Stimulated activated naive B cell treated with anti-CD40 and anti-IgM and Interleukin-4, amounts not matched to agents 10 μg/mL and 1 μg/mL and 100 μg/mL, for 72 hours (primary cell): ENCODE measurements at regions not wholly inside any gene's neighbourhood (a gene's known extent, or its start where the extent isn't known, plus 50 kb on each side); places are given as distances from the start of the nearest gene placed in this dataset.

ENCODE experiments used
- ATAC-seq, 2 donors: fragments of 150-1000 bp; cut with Tn5 transposase; replicated peaks; 2 replicates each; pipeline ENCODE4 v1.10.0; 2021; ENCODE audit warnings: moderate library complexity in 1 of 2
- DNase-seq: peaks from one replicate; pipeline ENCODE4 v3.0.0; 2021
- H3K27ac Mint-ChIP-seq: one replicate; pipeline ENCODE4 v1.8.0; 2022; ENCODE audit warnings: mild to moderate bottlenecking, mixed read lengths
- H3K27me3 Mint-ChIP-seq, 2 donors: one replicate each; pipeline ENCODE4 v1.8.0; 2022; ENCODE audit warnings: mixed read lengths in 2 of 2
- H3K36me3 Mint-ChIP-seq, 2 donors: one replicate each; pipeline ENCODE4 v1.8.0; 2022; ENCODE audit warnings: mixed read lengths in 2 of 2, mild to moderate bottlenecking in 1 of 2
- H3K4me1 Mint-ChIP-seq, 2 donors: one replicate each; pipeline ENCODE4 v1.8.0; 2022; ENCODE audit warnings: mixed read lengths in 2 of 2, mild to moderate bottlenecking in 1 of 2
- H3K4me3 Mint-ChIP-seq, 2 donors: one replicate each; pipeline ENCODE4 v1.8.0; 2022; ENCODE audit warnings: mild to moderate bottlenecking in 2 of 2, mixed read lengths in 2 of 2, moderate library complexity in 1 of 2
- H3K9me3 Mint-ChIP-seq, 2 donors: one replicate each; pipeline ENCODE4 v1.8.0; 2022; ENCODE audit warnings: mixed read lengths in 2 of 2, mild to moderate bottlenecking in 1 of 2

- no peaks in the 10 kb centered on the region for H3K36me3 Mint-ChIP-seq
- H3K4me1 Mint-ChIP-seq, result no peaks in the 10 kb centered on the region
- H3K27me3 Mint-ChIP-seq, result peaks cover 0 to 6% of the 10 kb centered on the region in 2 donors
- no peak for DNase-seq
- no peak overlapping the region for H3K27ac Mint-ChIP-seq
- ATAC-seq, result no peak
- peaks cover 0 to 2% of the 10 kb centered on the region in 2 donors for H3K9me3 Mint-ChIP-seq
- no peak overlapping the region for H3K4me3 Mint-ChIP-seq
Observed at GRCh38 chr7:116377721-116378120, 121.8 kb upstream of the CAV2 start.

- Mint-ChIP-seq H3K4me1 (no peaks in the 10 kb centered on the region), H3K36me3 (no peaks in the 10 kb centered on the region), H3K27me3 (peaks cover 0 to 6% of the 10 kb centered on the region in 2 donors), H3K27ac (no peak overlapping the region), H3K4me3 (no peak overlapping the region), H3K9me3 (no peaks in the 10 kb centered on the region)
- DNase-seq (no peak), ATAC-seq (no peak)
Observed at GRCh38 chr7:116380025-116380424, 119.5 kb upstream of the CAV2 start.

GRCh38 chr7:116382375-116382774, 117.2 kb upstream of the CAV2 start:
- Mint-ChIP-seq H3K4me3 (no peak overlapping the region), H3K4me1 (no peaks in the 10 kb centered on the region)

GRCh38 chr7:116384936-116385635, 114.5 kb upstream of the CAV2 start:
- no peaks in the 10 kb centered on the region for H3K36me3 Mint-ChIP-seq
- no peaks in the 10 kb centered on the region for H3K9me3 Mint-ChIP-seq
- ATAC-seq (no peak), DNase-seq (no peak)
- no peak overlapping the region for H3K27ac Mint-ChIP-seq
- no peak overlapping the region for H3K4me3 Mint-ChIP-seq
- H3K27me3 Mint-ChIP-seq, result no peaks in the 10 kb centered on the region
- H3K4me1 Mint-ChIP-seq, result no peaks in the 10 kb centered on the region

More at GRCh38 chr7:116382375-116382774, 117.2 kb upstream of the CAV2 start:
- DNase-seq (no peak), ATAC-seq (no peak)
- H3K36me3 Mint-ChIP-seq, result no peaks in the 10 kb centered on the region
- H3K9me3 Mint-ChIP-seq, result no peaks in the 10 kb centered on the region
- H3K27me3 Mint-ChIP-seq, result peaks cover 0 to 6% of the 10 kb centered on the region in 2 donors
- H3K27ac Mint-ChIP-seq, result no peak overlapping the region

- H3K4me1 Mint-ChIP-seq, result no peaks in the 10 kb centered on the region
- DNase-seq, result no peak
- H3K36me3 Mint-ChIP-seq, result no peaks in the 10 kb centered on the region
- peaks cover 0 to under 1% of the 10 kb centered on the region in 2 donors for H3K27me3 Mint-ChIP-seq
- ATAC-seq, result no peak
- no peak overlapping the region for H3K27ac Mint-ChIP-seq
- no peaks in the 10 kb centered on the region for H3K9me3 Mint-ChIP-seq
- no peak overlapping the region for H3K4me3 Mint-ChIP-seq
Observed at GRCh38 chr7:116386674-116387073, 112.9 kb upstream of the CAV2 start.

- no peaks in the 10 kb centered on the region for H3K4me1 Mint-ChIP-seq
- no peaks in the 10 kb centered on the region for H3K9me3 Mint-ChIP-seq
Observed at GRCh38 chr7:116390363-116390762, 109.2 kb upstream of the CAV2 start.

GRCh38 chr7:116392806-116393205, 106.7 kb upstream of the CAV2 start:
- Mint-ChIP-seq H3K27ac (no peak overlapping the region), H3K36me3 (no peaks in the 10 kb centered on the region), H3K4me1 (no peaks in the 10 kb centered on the region), H3K4me3 (no peak overlapping the region), H3K27me3 (peaks cover 5 to 11% of the 10 kb centered on the region in 2 donors), H3K9me3 (peaks cover 0 to 2% of the 10 kb centered on the region in 2 donors)
- ATAC-seq, result no peak
- no peak for DNase-seq

More at GRCh38 chr7:116390363-116390762, 109.2 kb upstream of the CAV2 start:
- no peak for ATAC-seq
- DNase-seq, result no peak
- no peaks in the 10 kb centered on the region for H3K36me3 Mint-ChIP-seq
- H3K27ac Mint-ChIP-seq, result no peak overlapping the region
- H3K27me3 Mint-ChIP-seq, result peaks cover 5 to 11% of the 10 kb centered on the region in 2 donors
- H3K4me3 Mint-ChIP-seq, result no peak overlapping the region

- Mint-ChIP-seq H3K27me3 (peaks cover 5 to 11% of the 10 kb centered on the region in 2 donors), H3K4me1 (no peaks in the 10 kb centered on the region), H3K4me3 (no peak overlapping the region), H3K36me3 (no peaks in the 10 kb centered on the region), H3K9me3 (peaks cover 0 to 5% of the 10 kb centered on the region in 2 donors), H3K27ac (no peak overlapping the region)
- ATAC-seq (no peak), DNase-seq (no peak)
Observed at GRCh38 chr7:116393654-116394053, 105.9 kb upstream of the CAV2 start.

GRCh38 chr7:116394106-116394505, 105.4 kb upstream of the CAV2 start:
- ATAC-seq (no peak), DNase-seq (no peak)
- peaks cover 5 to 11% of the 10 kb centered on the region in 2 donors for H3K27me3 Mint-ChIP-seq

GRCh38 chr7:116395141-116395791, 104.3 kb upstream of the CAV2 start:
- no peak overlapping the region for H3K4me3 Mint-ChIP-seq
- ATAC-seq (no peak), DNase-seq (no peak)
- peaks cover 0 to 5% of the 10 kb centered on the region in 2 donors for H3K9me3 Mint-ChIP-seq
- H3K4me1 Mint-ChIP-seq, result no peaks in the 10 kb centered on the region
- no peaks in the 10 kb centered on the region for H3K36me3 Mint-ChIP-seq
- H3K27ac Mint-ChIP-seq, result no peak overlapping the region
- peaks cover 5 to 11% of the 10 kb centered on the region in 2 donors for H3K27me3 Mint-ChIP-seq

More at GRCh38 chr7:116394106-116394505, 105.4 kb upstream of the CAV2 start:
- no peak overlapping the region for H3K27ac Mint-ChIP-seq
- no peaks in the 10 kb centered on the region for H3K36me3 Mint-ChIP-seq
- H3K4me3 Mint-ChIP-seq, result no peak overlapping the region
- peaks cover 0 to 5% of the 10 kb centered on the region in 2 donors for H3K9me3 Mint-ChIP-seq
- no peaks in the 10 kb centered on the region for H3K4me1 Mint-ChIP-seq

GRCh38 chr7:116398672-116399071, 100.9 kb upstream of the CAV2 start:
- no peaks in the 10 kb centered on the region for H3K36me3 Mint-ChIP-seq
- no peak overlapping the region for H3K4me3 Mint-ChIP-seq
- H3K9me3 Mint-ChIP-seq, result peaks cover 0 to 5% of the 10 kb centered on the region in 2 donors
- H3K27me3 Mint-ChIP-seq, result peaks cover 12 to 15% of the 10 kb centered on the region in 2 donors
- H3K27ac Mint-ChIP-seq, result no peak overlapping the region
- no peaks in the 10 kb centered on the region for H3K4me1 Mint-ChIP-seq
- DNase-seq, result no peak
- no peak for ATAC-seq

GRCh38 chr7:116399819-116400218, 99.7 kb upstream of the CAV2 start:
- Mint-ChIP-seq H3K4me3 (no peak overlapping the region), H3K4me1 (no peaks in the 10 kb centered on the region), H3K27me3 (peaks cover 9 to 12% of the 10 kb centered on the region in 2 donors), H3K36me3 (no peaks in the 10 kb centered on the region), H3K27ac (no peak overlapping the region), H3K9me3 (peaks cover 0 to 5% of the 10 kb centered on the region in 2 donors)
- no peak for DNase-seq
- no peak for ATAC-seq

- H3K27me3 Mint-ChIP-seq, result peaks cover 12 to 15% of the 10 kb centered on the region in 2 donors
- no peaks in the 10 kb centered on the region for H3K36me3 Mint-ChIP-seq
- H3K27ac Mint-ChIP-seq, result no peak overlapping the region
- DNase-seq, result no peak
- peak in 1 of 2 donors; percentile 27 for ATAC-seq
- H3K4me3 Mint-ChIP-seq, result no peak overlapping the region
- H3K4me1 Mint-ChIP-seq, result no peaks in the 10 kb centered on the region
- peaks cover 0 to 5% of the 10 kb centered on the region in 2 donors for H3K9me3 Mint-ChIP-seq
Observed at GRCh38 chr7:116400522-116400921, 99.0 kb upstream of the CAV2 start.

- Mint-ChIP-seq H3K4me3 (no peak overlapping the region), H3K27ac (no peak overlapping the region), H3K9me3 (peaks cover 0 to 5% of the 10 kb centered on the region in 2 donors), H3K27me3 (peaks cover 12 to 19% of the 10 kb centered on the region in 2 donors), H3K36me3 (no peaks in the 10 kb centered on the region), H3K4me1 (no peaks in the 10 kb centered on the region)
- DNase-seq (no peak), ATAC-seq (no peak)
Observed at GRCh38 chr7:116401711-116402110, 97.8 kb upstream of the CAV2 start.

- H3K27me3 Mint-ChIP-seq, result peaks cover 18 to 23% of the 10 kb centered on the region in 2 donors
- ATAC-seq (no peak), DNase-seq (no peak)
- H3K9me3 Mint-ChIP-seq, result peaks cover 0 to 1% of the 10 kb centered on the region in 2 donors
- H3K36me3 Mint-ChIP-seq, result no peaks in the 10 kb centered on the region
- H3K27ac Mint-ChIP-seq, result no peak overlapping the region
- no peaks in the 10 kb centered on the region for H3K4me1 Mint-ChIP-seq
- H3K4me3 Mint-ChIP-seq, result no peak overlapping the region
Observed at GRCh38 chr7:116403265-116403664, 96.3 kb upstream of the CAV2 start.
